Loucy (cell line): ENCODE measurements at regions not wholly inside any gene's neighbourhood (a gene's known extent, or its start where the extent isn't known, plus 50 kb on each side); places are given as distances from the start of the nearest gene placed in this dataset.

Source experiments
- H2AFZ ChIP-seq: fragments of 200-600 bp; sonication (generic); 2 replicates; pipeline ENCODE4 v1.6.0; 2016; ENCODE audit warnings: antibody characterized with exemption, mild to moderate bottlenecking, low read length, moderate library complexity
- H3F3A ChIP-seq: fragments of 200-600 bp; 2 replicates; pipeline ENCODE4 v1.6.0; 2016; ENCODE audit warnings: antibody characterized with exemption, low read depth, mild to moderate bottlenecking
- H3K27me3 ChIP-seq: fragments of 200-600 bp; sonication (generic); 2 replicates; pipeline ENCODE4 v1.6.1; 2014; ENCODE audit warnings: low read length, mild to moderate bottlenecking; ENCODE audit not compliant: insufficient read depth, poor library complexity, severe bottlenecking
- H3K36me3 ChIP-seq: fragments of 200-600 bp; sonication (generic); 2 replicates; pipeline ENCODE4 v1.6.1; 2016; ENCODE audit warnings: low read length; ENCODE audit not compliant: insufficient read depth
- H3K4me1 ChIP-seq: fragments of 200-600 bp; sonication (generic); 2 replicates; pipeline ENCODE4 v1.5.1; 2014; ENCODE audit warnings: low read length, mild to moderate bottlenecking; ENCODE audit not compliant: insufficient read depth, poor library complexity, severe bottlenecking
- H3K4me2 ChIP-seq: fragments of 200-600 bp; sonication (generic); 2 replicates; pipeline ENCODE4 v1.6.0; 2014; ENCODE audit warnings: antibody characterized with exemption, low read length, low read depth, mild to moderate bottlenecking; ENCODE audit not compliant: poor library complexity, severe bottlenecking
- H3K4me3 ChIP-seq: fragments of 200-600 bp; sonication (generic); 2 replicates; pipeline ENCODE4 v1.5.1; 2014; ENCODE audit warnings: low read length, mild to moderate bottlenecking, mixed read lengths; ENCODE audit not compliant: poor library complexity, severe bottlenecking
- H3K79me2 ChIP-seq: fragments of 200-600 bp; sonication (generic); 2 replicates; pipeline ENCODE4 v1.6.1; 2014; ENCODE audit warnings: low read length; ENCODE audit not compliant: insufficient read depth
- H3K9ac ChIP-seq: fragments of 200-600 bp; sonication (generic); 2 replicates; pipeline ENCODE4 v1.6.0; 2014; ENCODE audit warnings: mild to moderate bottlenecking, low read depth, low read length, moderate library complexity; ENCODE audit not compliant: poor library complexity, severe bottlenecking
- H3K9me2 ChIP-seq: fragments of 200-600 bp; sonication (generic); replicated peaks from 2 replicates; pipeline ENCODE4 v1.6.1; 2016; ENCODE audit warnings: low read depth, low read length, mixed read lengths
- H3K9me3 ChIP-seq: fragments of 200-600 bp; sonication (generic); 2 replicates; pipeline ENCODE4 v1.6.1; 2014; ENCODE audit warnings: mild to moderate bottlenecking, antibody characterized with exemption, low read length, low read depth; ENCODE audit not compliant: insufficient read depth
- H4K20me1 ChIP-seq: fragments of 200-600 bp; sonication (generic); 2 replicates; pipeline ENCODE4 v1.6.0; 2014; ENCODE audit warnings: antibody characterized with exemption, low read length, mild to moderate bottlenecking; ENCODE audit not compliant: insufficient read depth, poor library complexity, severe bottlenecking
- EZH2phosphoT487 ChIP-seq: fragments of 200-600 bp; IDR thresholded peaks from 2 replicates; pipeline ENCODE4 v1.6.1; 2018; ENCODE audit warnings: antibody characterized with exemption, mild to moderate bottlenecking, moderate library complexity, borderline replicate concordance
- TF ChIP-seq, protein P1 (sequence below): fragments of 200-600 bp; sonication (generic); conservative IDR thresholded peaks from 2 replicates; pipeline ENCODE4 v1.5.1; 2014; ENCODE audit warnings: mild to moderate bottlenecking, antibody characterized with exemption, low read length

DNA sequence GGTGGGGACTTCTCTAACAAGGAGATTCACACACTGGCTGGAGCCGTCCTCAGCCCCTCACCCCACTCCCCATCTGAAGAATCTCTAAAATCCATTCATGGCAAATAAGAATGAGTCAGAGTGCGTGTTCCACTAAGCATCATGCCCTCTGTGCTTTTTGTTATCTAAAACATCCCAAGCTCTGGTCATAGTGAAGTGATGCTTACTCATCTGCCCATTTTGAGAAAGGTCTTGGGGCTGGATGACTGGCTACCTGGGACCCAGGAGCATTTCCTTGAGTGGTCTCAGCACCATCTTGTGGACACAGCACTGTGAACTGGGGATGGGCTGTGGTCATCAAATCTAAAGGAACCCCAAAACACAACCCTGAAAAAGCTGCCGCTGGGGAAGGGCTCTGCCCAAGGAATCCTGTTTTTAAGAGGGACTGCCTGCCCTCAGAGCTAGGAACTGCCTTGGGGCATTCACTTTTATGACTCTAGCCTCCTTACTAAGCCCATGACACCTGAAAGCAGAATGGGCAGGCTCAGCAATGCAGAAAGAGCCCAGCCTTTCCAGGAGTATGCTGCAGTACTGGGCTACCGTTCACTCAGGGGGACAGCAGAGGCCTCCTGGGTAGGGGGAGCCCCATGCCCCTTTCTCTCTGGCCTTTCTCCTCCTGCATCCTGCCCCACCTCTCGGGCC is 53.5 kb downstream of the ZBTB38 start:
- Histone ChIP-seq H3K9me2 (no peaks in the 10 kb centered on the region), H3K4me2 (no peak overlapping the region), H3K9me3 (no peaks in the 10 kb centered on the region), H4K20me1 (no peaks in the 10 kb centered on the region), H3K4me1 (no peaks in the 10 kb centered on the region), H3K27me3 (no peaks in the 10 kb centered on the region), H3K9ac (no peak overlapping the region), H3F3A (no peaks in the 10 kb centered on the region), H2AFZ (no peak overlapping the region), H3K36me3 (no peaks in the 10 kb centered on the region), H3K4me3 (no peak overlapping the region), H3K79me2 (no peaks in the 10 kb centered on the region)
- TF ChIP-seq, protein P1, sequence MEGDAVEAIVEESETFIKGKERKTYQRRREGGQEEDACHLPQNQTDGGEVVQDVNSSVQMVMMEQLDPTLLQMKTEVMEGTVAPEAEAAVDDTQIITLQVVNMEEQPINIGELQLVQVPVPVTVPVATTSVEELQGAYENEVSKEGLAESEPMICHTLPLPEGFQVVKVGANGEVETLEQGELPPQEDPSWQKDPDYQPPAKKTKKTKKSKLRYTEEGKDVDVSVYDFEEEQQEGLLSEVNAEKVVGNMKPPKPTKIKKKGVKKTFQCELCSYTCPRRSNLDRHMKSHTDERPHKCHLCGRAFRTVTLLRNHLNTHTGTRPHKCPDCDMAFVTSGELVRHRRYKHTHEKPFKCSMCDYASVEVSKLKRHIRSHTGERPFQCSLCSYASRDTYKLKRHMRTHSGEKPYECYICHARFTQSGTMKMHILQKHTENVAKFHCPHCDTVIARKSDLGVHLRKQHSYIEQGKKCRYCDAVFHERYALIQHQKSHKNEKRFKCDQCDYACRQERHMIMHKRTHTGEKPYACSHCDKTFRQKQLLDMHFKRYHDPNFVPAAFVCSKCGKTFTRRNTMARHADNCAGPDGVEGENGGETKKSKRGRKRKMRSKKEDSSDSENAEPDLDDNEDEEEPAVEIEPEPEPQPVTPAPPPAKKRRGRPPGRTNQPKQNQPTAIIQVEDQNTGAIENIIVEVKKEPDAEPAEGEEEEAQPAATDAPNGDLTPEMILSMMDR: no peak
- TF ChIP-seq EZH2phosphoT487: no peak

DNA sequence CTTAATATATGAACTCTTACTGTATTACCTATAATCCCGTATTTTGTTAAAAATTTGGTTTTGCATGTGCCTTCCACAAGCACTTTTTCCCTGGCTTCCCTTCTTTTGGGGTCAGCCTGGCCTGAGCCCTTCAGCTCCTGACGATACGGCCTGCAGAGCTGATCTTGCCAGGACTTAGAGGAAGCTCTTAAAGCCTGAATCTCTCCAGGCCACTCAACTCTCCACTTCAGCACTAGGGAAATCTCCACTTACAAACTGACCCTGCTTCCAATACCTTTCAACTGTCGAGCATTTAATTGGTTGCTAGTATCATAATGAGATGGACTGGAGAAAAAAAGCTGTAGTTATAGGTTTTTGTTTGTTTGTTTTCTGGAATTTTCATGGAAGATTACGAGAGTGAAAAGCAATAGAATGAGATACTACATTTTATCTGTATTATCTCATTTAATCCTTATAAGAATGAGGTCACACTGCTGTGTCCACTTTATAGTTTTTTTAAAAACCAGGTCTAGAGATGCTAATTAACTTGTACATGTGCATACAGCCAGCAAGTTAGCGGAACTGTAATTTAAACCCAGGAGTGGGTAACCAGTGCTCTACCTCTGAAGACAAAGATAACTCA is 54.8 kb downstream of the ZBTB38 start:
- H3K4me1 ChIP-seq: no peaks in the 10 kb centered on the region
- H3K4me3 ChIP-seq: no peak overlapping the region
- no peaks in the 10 kb centered on the region for H3K27me3 ChIP-seq
- no peaks in the 10 kb centered on the region for H3K9me3 ChIP-seq
- H3K36me3 ChIP-seq: no peaks in the 10 kb centered on the region
- H3K79me2 ChIP-seq: no peaks in the 10 kb centered on the region
- no peaks in the 10 kb centered on the region for H3K9me2 ChIP-seq
- H2AFZ ChIP-seq: no peak overlapping the region
- TF ChIP-seq EZH2phosphoT487: no peak
- TF ChIP-seq, protein P1: no peak
- H3K4me2 ChIP-seq: no peak overlapping the region
- H4K20me1 ChIP-seq: no peaks in the 10 kb centered on the region
- H3K9ac ChIP-seq: no peak overlapping the region
- no peaks in the 10 kb centered on the region for H3F3A ChIP-seq

- no peaks in the 10 kb centered on the region for H3F3A ChIP-seq
- H3K9ac ChIP-seq: no peak overlapping the region
- no peaks in the 10 kb centered on the region for H3K27me3 ChIP-seq
- no peak overlapping the region for H2AFZ ChIP-seq
- TF ChIP-seq EZH2phosphoT487: no peak
- TF ChIP-seq, protein P1: no peak
- no peaks in the 10 kb centered on the region for H4K20me1 ChIP-seq
- no peaks in the 10 kb centered on the region for H3K79me2 ChIP-seq
- H3K4me1 ChIP-seq: no peaks in the 10 kb centered on the region
- H3K9me2 ChIP-seq: no peaks in the 10 kb centered on the region
- H3K36me3 ChIP-seq: no peaks in the 10 kb centered on the region
- H3K9me3 ChIP-seq: no peaks in the 10 kb centered on the region
- H3K4me2 ChIP-seq: no peak overlapping the region
- no peak overlapping the region for H3K4me3 ChIP-seq
Measured at GRCh38 chr3:141425523-141426233, 57.4 kb downstream of the ZBTB38 start.
